ENCODE measurements at regions not wholly inside any gene's neighbourhood (a gene's known extent, or its start where the extent isn't known, plus 50 kb on each side); places are given as distances from the start of the nearest gene placed in this dataset.

DNA sequence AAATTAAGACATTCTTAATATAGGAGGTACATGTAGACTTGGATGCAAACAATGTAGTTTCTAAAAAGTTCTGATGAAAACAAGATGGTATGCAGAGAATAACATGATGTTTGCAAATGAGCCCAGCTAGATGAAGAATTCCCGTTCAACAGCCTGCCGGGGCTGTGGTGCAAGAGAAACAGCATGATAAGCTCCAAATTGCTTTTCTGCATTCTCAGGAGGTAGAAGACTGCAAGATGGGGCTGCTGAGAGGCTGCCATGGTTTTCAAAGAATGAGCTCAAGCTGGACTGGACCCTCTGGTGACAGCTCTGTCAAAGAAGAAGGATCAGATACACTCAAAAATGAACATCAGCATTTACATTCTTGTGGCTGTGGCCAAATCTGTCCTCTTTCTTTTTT lies 73.4 kb upstream of the PALS2 start:
- TF ChIP-seq, protein P1, sequence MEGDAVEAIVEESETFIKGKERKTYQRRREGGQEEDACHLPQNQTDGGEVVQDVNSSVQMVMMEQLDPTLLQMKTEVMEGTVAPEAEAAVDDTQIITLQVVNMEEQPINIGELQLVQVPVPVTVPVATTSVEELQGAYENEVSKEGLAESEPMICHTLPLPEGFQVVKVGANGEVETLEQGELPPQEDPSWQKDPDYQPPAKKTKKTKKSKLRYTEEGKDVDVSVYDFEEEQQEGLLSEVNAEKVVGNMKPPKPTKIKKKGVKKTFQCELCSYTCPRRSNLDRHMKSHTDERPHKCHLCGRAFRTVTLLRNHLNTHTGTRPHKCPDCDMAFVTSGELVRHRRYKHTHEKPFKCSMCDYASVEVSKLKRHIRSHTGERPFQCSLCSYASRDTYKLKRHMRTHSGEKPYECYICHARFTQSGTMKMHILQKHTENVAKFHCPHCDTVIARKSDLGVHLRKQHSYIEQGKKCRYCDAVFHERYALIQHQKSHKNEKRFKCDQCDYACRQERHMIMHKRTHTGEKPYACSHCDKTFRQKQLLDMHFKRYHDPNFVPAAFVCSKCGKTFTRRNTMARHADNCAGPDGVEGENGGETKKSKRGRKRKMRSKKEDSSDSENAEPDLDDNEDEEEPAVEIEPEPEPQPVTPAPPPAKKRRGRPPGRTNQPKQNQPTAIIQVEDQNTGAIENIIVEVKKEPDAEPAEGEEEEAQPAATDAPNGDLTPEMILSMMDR (IDR thresholded peaks at IDR 0.05; ENCODE audit: poor library complexity): no peak
- TF ChIP-seq EZH2 (IDR thresholded peaks at IDR 0.05; ENCODE audit: borderline replicate concordance): no peak
- no peak for TF ChIP-seq EZH2phosphoT487 (IDR thresholded peaks at IDR 0.05; ENCODE audit: low read depth, severe bottlenecking, unreplicated experiment)

Measured in hepatocyte (in vitro differentiated cells).